Naive thymus-derived CD4-positive, alpha-beta T cell (primary cell): ENCODE measurements at regions not wholly inside any gene's neighbourhood (a gene's known extent, or its start where the extent isn't known, plus 50 kb on each side); places are given as distances from the start of the nearest gene placed in this dataset.

Source experiments
- ATAC-seq: fragments of 150-1000 bp; cut with Tn5 transposase; 2 replicates; pipeline ENCODE4 v1.10.0; 2021; ENCODE audit warnings: mild to moderate bottlenecking, moderate library complexity
- CTCF ChIA-PET: fragments of 350-600 bp; sonication (Branson Sonifier 250); formaldehyde crosslinking; loops from one replicate; lab custom pipeline; 2021; ENCODE audit warnings: antibody characterized with exemption; lab: Charles Lee
- POLR2A ChIA-PET: fragments of 350-600 bp; sonication (Branson Sonifier 250); formaldehyde crosslinking; loops from one replicate; lab custom pipeline; 2021; ENCODE audit warnings: antibody characterized with exemption, inconsistent platforms; lab: Charles Lee
- DNase-seq, 9 donors: peaks; one replicate each; pipeline versions ENCODE4 v3.0.0 to v3.0.0-alpha.2; 2020 to 2022; ENCODE audit warnings: mixed read lengths in 1 of 9
- H3K27ac ChIP-seq: one replicate; pipeline ENCODE4 v1.7.0; 2013; ENCODE audit warnings: mild to moderate bottlenecking, low read depth, low read length, moderate library complexity
- H3K27me3 ChIP-seq, 2 donors: one replicate each; pipeline ENCODE4 v1.7.0; 2013; ENCODE audit warnings: low read length in 2 of 2, mild to moderate bottlenecking in 2 of 2, moderate library complexity in 2 of 2; ENCODE audit not compliant: control insufficient read depth in 2 of 2, insufficient read depth in 2 of 2
- H3K36me3 ChIP-seq, 3 experiments: 1 replicate in 2 of 3; 2 replicates in 1 of 3; pipeline ENCODE4 v1.7.0; 2013; ENCODE audit warnings: low read length in 3 of 3, mild to moderate bottlenecking in 3 of 3, moderate library complexity in 1 of 3; ENCODE audit not compliant: insufficient read depth in 3 of 3, control insufficient read depth in 2 of 3
- H3K4me1 ChIP-seq, 2 donors: one replicate each; pipeline ENCODE4 v1.7.0; 2013; ENCODE audit warnings: low read length in 2 of 2, mild to moderate bottlenecking in 2 of 2, moderate library complexity in 1 of 2; ENCODE audit not compliant: control insufficient read depth in 2 of 2, insufficient read depth in 2 of 2
- H3K4me3 ChIP-seq: 2 replicates; pipeline ENCODE4 v1.7.0; 2013; ENCODE audit warnings: mild to moderate bottlenecking, low read length
- H3K9me3 ChIP-seq, 3 experiments: 1 replicate in 2 of 3; 2 replicates in 1 of 3; pipeline ENCODE4 v1.7.0; 2013; ENCODE audit warnings: low read length in 3 of 3; ENCODE audit not compliant: control insufficient read depth in 2 of 3
- H3K27ac Mint-ChIP-seq, 9 donors: one replicate each; pipeline ENCODE4 v1.8.0; 2020 to 2022; ENCODE audit warnings: mixed read lengths in 9 of 9, mild to moderate bottlenecking in 8 of 9, moderate library complexity in 5 of 9, inconsistent platforms in 2 of 9
- H3K27me3 Mint-ChIP-seq, 5 donors: one replicate each; pipeline ENCODE4 v1.8.0; 2021 to 2022; ENCODE audit warnings: mixed read lengths in 5 of 5, mild to moderate bottlenecking in 1 of 5
- H3K36me3 Mint-ChIP-seq, 5 donors: one replicate each; pipeline ENCODE4 v1.8.0; 2020 to 2022; ENCODE audit warnings: mixed read lengths in 5 of 5, mild to moderate bottlenecking in 3 of 5, inconsistent platforms in 1 of 5
- H3K4me1 Mint-ChIP-seq, 7 donors: one replicate each; pipeline ENCODE4 v1.8.0; 2020 to 2022; ENCODE audit warnings: mixed read lengths in 7 of 7, mild to moderate bottlenecking in 3 of 7, inconsistent platforms in 1 of 7
- H3K4me3 Mint-ChIP-seq, 10 donors: one replicate each; pipeline ENCODE4 v1.8.0; 2020 to 2022; ENCODE audit warnings: mild to moderate bottlenecking in 10 of 10, mixed read lengths in 10 of 10, moderate library complexity in 6 of 10, inconsistent platforms in 2 of 10
- H3K9me3 Mint-ChIP-seq, 11 donors: one replicate each; pipeline ENCODE4 v1.8.0; 2020 to 2022; ENCODE audit warnings: mixed read lengths in 11 of 11, mild to moderate bottlenecking in 4 of 11, inconsistent platforms in 1 of 11, moderate library complexity in 1 of 11
- intact Hi-C, 2 donors: fragments of 100-400 bp; cut with micrococcal nuclease; formaldehyde crosslinking; loops; one replicate each; pipeline ENCODE4 v1.15.1; 2023

GRCh38 chr4:55011761-55012160, 113.6 kb downstream of the KDR start:
- peaks cover 0 to 10% (median 0%) of the 10 kb centered on the region in 5 donors for H3K27me3 Mint-ChIP-seq
- Histone ChIP-seq H3K27me3 (no peaks in the 10 kb centered on the region), H3K36me3 (no peaks in the 10 kb centered on the region), H3K9me3 (no peaks in the 10 kb centered on the region), H3K27ac (no peak overlapping the region), H3K4me3 (no peak overlapping the region), H3K4me1 (no peaks in the 10 kb centered on the region)
- ChIA-PET POLR2A (no interaction called here), CTCF (no interaction called here)
- intact Hi-C loops: no loop called here
- peaks cover 0 to 4% (median 0%) of the 10 kb centered on the region in 11 donors for H3K9me3 Mint-ChIP-seq
- H3K4me1 Mint-ChIP-seq: peaks cover 0 to 9% (median 0%) of the 10 kb centered on the region in 7 donors
- no peak overlapping the region for H3K4me3 Mint-ChIP-seq
- ATAC-seq (no peak), DNase-seq (no peak)
- no peak overlapping the region for H3K27ac Mint-ChIP-seq
- H3K36me3 Mint-ChIP-seq: no peaks in the 10 kb centered on the region

GRCh38 chr4:55010550-55010949, 114.8 kb downstream of the KDR start:
- Mint-ChIP-seq H3K27ac (no peak overlapping the region), H3K27me3 (peaks cover 0 to 10% (median 3%) of the 10 kb centered on the region in 5 donors), H3K36me3 (no peaks in the 10 kb centered on the region), H3K4me3 (no peak overlapping the region), H3K4me1 (peaks cover 0 to 2% (median 0%) of the 10 kb centered on the region in 7 donors), H3K9me3 (peaks cover 0 to 4% (median 0%) of the 10 kb centered on the region in 11 donors)
- CTCF ChIA-PET: no interaction called here
- DNase-seq: no peak
- Histone ChIP-seq H3K27me3 (no peaks in the 10 kb centered on the region), H3K4me3 (no peak overlapping the region), H3K27ac (no peak overlapping the region), H3K4me1 (no peaks in the 10 kb centered on the region), H3K36me3 (no peaks in the 10 kb centered on the region), H3K9me3 (no peaks in the 10 kb centered on the region)
- no peak for ATAC-seq
- intact Hi-C loops: no loop called here
- POLR2A ChIA-PET: no interaction called here

GRCh38 chr4:55008166-55009056, 117.0 kb downstream of the KDR start:
- H3K4me3 ChIP-seq: no peak overlapping the region
- H3K4me1 Mint-ChIP-seq: no peaks in the 10 kb centered on the region
- POLR2A ChIA-PET: no interaction called here
- H3K36me3 ChIP-seq: no peaks in the 10 kb centered on the region
- H3K4me1 ChIP-seq: no peaks in the 10 kb centered on the region
- no peak for ATAC-seq
- no peaks in the 10 kb centered on the region for H3K36me3 Mint-ChIP-seq
- no peaks in the 10 kb centered on the region for H3K27me3 ChIP-seq
- CTCF ChIA-PET: no interaction called here
- H3K9me3 ChIP-seq: no peaks in the 10 kb centered on the region
- H3K27ac Mint-ChIP-seq: no peak overlapping the region
- DNase-seq: no peak
- no peak overlapping the region for H3K4me3 Mint-ChIP-seq
- intact Hi-C loops: no loop called here
- no peak overlapping the region for H3K27ac ChIP-seq
- peaks cover 0 to 4% (median 0%) of the 10 kb centered on the region in 11 donors for H3K9me3 Mint-ChIP-seq
- H3K27me3 Mint-ChIP-seq: peaks cover 0 to 10% (median 8%) of the 10 kb centered on the region in 5 donors

GRCh38 chr4:55005910-55006309, 119.5 kb downstream of the KDR start:
- peaks cover 4 to 23% (median 8%) of the 10 kb centered on the region in 5 donors for H3K27me3 Mint-ChIP-seq
- H3K9me3 Mint-ChIP-seq: peaks cover 0 to 4% (median 0%) of the 10 kb centered on the region in 11 donors
- ChIA-PET POLR2A (no interaction called here), CTCF (no interaction called here)
- Histone ChIP-seq H3K27me3 (no peaks in the 10 kb centered on the region), H3K27ac (no peak overlapping the region), H3K36me3 (no peaks in the 10 kb centered on the region), H3K9me3 (no peaks in the 10 kb centered on the region), H3K4me3 (no peak overlapping the region), H3K4me1 (no peaks in the 10 kb centered on the region)
- no peak for DNase-seq
- H3K4me3 Mint-ChIP-seq: no peak overlapping the region
- H3K4me1 Mint-ChIP-seq: no peaks in the 10 kb centered on the region
- H3K27ac Mint-ChIP-seq: no peak overlapping the region
- no peaks in the 10 kb centered on the region for H3K36me3 Mint-ChIP-seq
- intact Hi-C loops: no loop called here
- ATAC-seq: no peak

GRCh38 chr4:55004831-55005230, 120.6 kb downstream of the KDR start:
- intact Hi-C loops: no loop called here

GRCh38 chr4:55002431-55002830, 123.0 kb downstream of the KDR start:
- H3K4me3 Mint-ChIP-seq: no peak overlapping the region
- intact Hi-C loops: no loop called here
- no peaks in the 10 kb centered on the region for H3K9me3 ChIP-seq
- H3K27ac Mint-ChIP-seq: no peak overlapping the region
- peaks cover 5 to 35% (median 10%) of the 10 kb centered on the region in 5 donors for H3K27me3 Mint-ChIP-seq
- ATAC-seq: no peak
- no peaks in the 10 kb centered on the region for H3K4me1 ChIP-seq
- ChIA-PET POLR2A (no interaction called here), CTCF (no interaction called here)
- H3K9me3 Mint-ChIP-seq: no peaks in the 10 kb centered on the region
- H3K4me1 Mint-ChIP-seq: no peaks in the 10 kb centered on the region
- H3K4me3 ChIP-seq: no peak overlapping the region
- H3K27me3 ChIP-seq: no peaks in the 10 kb centered on the region
- no peaks in the 10 kb centered on the region for H3K36me3 ChIP-seq
- H3K36me3 Mint-ChIP-seq: no peaks in the 10 kb centered on the region
- DNase-seq: no peak
- no peak overlapping the region for H3K27ac ChIP-seq

More at GRCh38 chr4:55004831-55005230, 120.6 kb downstream of the KDR start:
- POLR2A ChIA-PET: no interaction called here
- H3K36me3 ChIP-seq: no peaks in the 10 kb centered on the region
- Mint-ChIP-seq H3K36me3 (no peaks in the 10 kb centered on the region), H3K4me1 (no peaks in the 10 kb centered on the region), H3K27ac (no peak overlapping the region), H3K9me3 (peaks cover 0 to 2% (median 0%) of the 10 kb centered on the region in 11 donors), H3K4me3 (no peak overlapping the region), H3K27me3 (peaks cover 6 to 27% (median 10%) of the 10 kb centered on the region in 5 donors)
- CTCF ChIA-PET: no interaction called here
- DNase-seq (no peak), ATAC-seq (no peak)
- no peaks in the 10 kb centered on the region for H3K4me1 ChIP-seq
- no peak overlapping the region for H3K27ac ChIP-seq
- no peaks in the 10 kb centered on the region for H3K27me3 ChIP-seq
- H3K4me3 ChIP-seq: no peak overlapping the region
- H3K9me3 ChIP-seq: no peaks in the 10 kb centered on the region

GRCh38 chr4:55001538-55001937, 123.9 kb downstream of the KDR start:
- no peak for ATAC-seq

More at GRCh38 chr4:55001538-55001937, 123.9 kb downstream of the KDR start:
- H3K36me3 Mint-ChIP-seq: no peaks in the 10 kb centered on the region
- no peaks in the 10 kb centered on the region for H3K9me3 Mint-ChIP-seq
- H3K27me3 Mint-ChIP-seq: peaks cover 4 to 35% (median 10%) of the 10 kb centered on the region in 5 donors
- POLR2A ChIA-PET: no interaction called here
- intact Hi-C loops: no loop called here
- H3K4me1 Mint-ChIP-seq: no peaks in the 10 kb centered on the region
- H3K4me3 ChIP-seq: no peak overlapping the region
- no peak overlapping the region for H3K27ac ChIP-seq
- no peak overlapping the region for H3K4me3 Mint-ChIP-seq
- no peak for DNase-seq
- no peaks in the 10 kb centered on the region for H3K4me1 ChIP-seq
- no peak overlapping the region for H3K27ac Mint-ChIP-seq
- CTCF ChIA-PET: no interaction called here
- H3K27me3 ChIP-seq: no peaks in the 10 kb centered on the region
- no peaks in the 10 kb centered on the region for H3K36me3 ChIP-seq
- no peaks in the 10 kb centered on the region for H3K9me3 ChIP-seq
